Fibroblast of skin of left biceps (primary cell): ENCODE measurements at regions not wholly inside any gene's neighbourhood (a gene's known extent, or its start where the extent isn't known, plus 50 kb on each side); places are given as distances from the start of the nearest gene placed in this dataset.

Source experiments
- DNase-seq, 2 experiments: peaks; one replicate each; pipeline ENCODE4 v3.0.0-alpha.2; 2013; ENCODE audit warnings: low read depth in 2 of 2

- no peak for DNase-seq
These were observed 60.3 kb downstream of the DACT1 start for GRCh38 chr14:58697930-58698642.

- no peak for DNase-seq
These were observed 62.0 kb downstream of the DACT1 start for GRCh38 chr14:58699681-58700205.

- no peak for DNase-seq
These were observed 63.4 kb downstream of the DACT1 start for GRCh38 chr14:58701156-58701555.

DNA sequence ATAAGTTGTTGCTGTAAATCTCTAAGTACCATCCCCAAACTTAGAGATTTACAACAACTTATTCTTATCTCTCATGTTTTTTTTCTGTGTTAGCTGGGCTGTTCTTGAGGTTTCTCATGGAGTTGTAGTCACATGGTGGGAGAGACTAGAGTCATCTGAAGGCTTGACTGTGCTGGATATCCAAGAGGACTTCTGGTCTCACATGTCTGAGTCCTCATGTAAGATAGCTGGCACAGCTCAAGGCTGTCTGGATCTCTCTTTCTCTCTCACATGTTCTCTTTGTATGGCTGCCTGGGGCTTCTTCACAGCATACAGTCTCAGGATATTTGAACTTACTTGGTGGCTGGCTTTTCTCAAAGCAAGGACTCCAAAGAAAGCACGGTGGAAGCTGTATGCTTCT, 63.8 kb downstream of the DACT1 start:
- DNase-seq: no peak

GRCh38 chr14:58702441-58703160, 64.8 kb downstream of the DACT1 start:
- DNase-seq: no peak

DNA sequence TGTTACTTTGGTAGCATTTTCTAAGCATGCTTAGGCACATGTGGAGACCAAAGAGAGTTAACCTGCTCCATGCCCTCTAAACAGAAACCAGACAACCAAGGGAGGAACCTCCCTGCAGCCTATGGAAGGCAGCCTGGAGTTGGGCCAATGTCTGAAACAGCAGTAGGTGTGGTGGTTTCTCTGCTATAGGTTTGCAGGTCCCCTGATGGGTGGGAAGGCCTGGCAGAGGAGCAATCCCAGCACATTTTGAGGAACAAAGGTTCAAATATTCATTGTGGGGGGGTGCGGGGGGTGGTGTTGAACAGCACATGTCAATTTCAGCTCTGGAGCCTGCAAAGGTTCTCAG, 65.4 kb downstream of the DACT1 start:
- DNase-seq: no peak

DNA sequence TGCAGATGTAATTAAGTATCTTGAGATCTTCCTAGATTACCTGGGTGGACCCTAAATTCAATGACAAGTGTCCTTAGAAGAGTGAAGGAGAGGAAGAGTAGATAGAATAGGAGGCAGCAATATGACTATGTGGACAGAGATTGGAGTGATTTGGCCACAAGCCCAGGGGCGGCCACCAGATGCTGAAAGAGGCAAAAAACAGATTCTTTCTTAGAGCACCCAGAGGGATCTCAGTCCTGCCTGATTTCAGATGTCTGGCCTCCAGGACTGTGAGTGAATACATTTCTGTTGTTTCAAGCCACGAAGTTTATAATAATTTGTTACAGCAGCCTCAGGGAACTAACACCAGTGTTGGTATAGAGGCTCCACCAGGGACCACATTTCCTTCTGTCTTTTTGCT, 67.3 kb downstream of the DACT1 start:
- DNase-seq: peak in 1 of 2 experiments; percentile 21

GRCh38 chr14:58707949-58708348, 70.2 kb downstream of the DACT1 start:
- no peak for DNase-seq

- no peak for DNase-seq
These were observed 72.2 kb downstream of the DACT1 start for GRCh38 chr14:58709949-58710348.

DNA sequence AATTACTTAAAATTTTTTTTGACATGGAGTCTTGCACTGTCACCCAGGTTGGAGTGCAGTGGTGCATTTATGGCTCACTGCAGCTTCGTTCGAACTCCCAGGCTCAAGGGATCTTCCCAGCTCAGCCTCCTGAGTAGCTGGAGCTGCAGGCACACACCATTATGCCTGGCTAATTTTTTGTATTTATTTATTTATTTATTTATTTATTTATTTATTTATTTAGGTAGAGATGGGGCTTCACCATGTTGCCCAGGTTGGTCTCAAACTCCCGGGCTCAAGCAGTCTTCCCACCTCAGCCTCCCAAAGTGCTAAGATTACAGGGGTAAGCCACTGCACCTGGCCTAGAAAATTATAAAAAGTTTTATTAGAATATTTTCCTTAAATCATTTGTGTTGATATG, 73.6 kb downstream of the DACT1 start:
- DNase-seq: no peak

DNA sequence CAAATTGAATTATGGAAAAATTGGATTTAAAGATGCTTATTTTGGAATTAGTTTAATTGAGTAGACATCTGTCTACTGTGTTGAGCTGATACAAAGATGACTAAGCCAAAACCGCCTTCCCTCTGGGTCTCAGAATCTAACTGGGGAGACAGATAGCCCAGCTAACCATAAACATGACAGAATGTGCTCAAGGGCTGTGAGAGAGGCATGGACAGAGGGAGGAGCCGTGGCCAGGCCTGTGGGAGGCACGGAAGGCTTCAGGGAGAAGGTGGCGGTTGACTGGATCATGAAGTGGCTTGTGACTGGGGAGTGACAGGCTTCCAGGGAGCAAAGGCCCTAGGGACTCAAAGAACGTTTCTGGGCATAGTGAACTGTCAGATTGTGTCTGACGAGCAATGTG, 74.6 kb downstream of the DACT1 start:
- no peak for DNase-seq

GRCh38 chr14:58713677-58714076, 75.9 kb downstream of the DACT1 start:
- DNase-seq: no peak

- no peak for DNase-seq
These were observed 78.9 kb downstream of the DACT1 start for GRCh38 chr14:58716706-58717105.

DNA sequence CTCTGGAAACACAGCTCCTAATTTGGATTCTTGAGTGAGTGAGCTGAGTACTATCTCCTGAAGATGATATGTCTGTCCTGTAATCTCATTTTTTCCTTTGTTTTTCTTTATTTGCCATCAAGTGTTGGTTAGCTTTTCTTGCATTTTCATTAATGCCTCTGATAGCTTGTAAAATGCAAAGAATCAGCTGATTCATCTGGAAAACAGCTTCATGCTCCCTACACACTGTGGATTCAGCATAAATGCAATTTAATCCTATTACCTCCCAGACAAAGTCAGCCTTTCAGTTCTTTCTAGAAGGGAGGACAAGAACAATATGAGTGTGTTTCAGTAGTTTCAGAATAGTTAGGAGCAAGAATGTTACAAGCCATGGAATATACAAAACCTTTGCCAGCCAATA, 79.4 kb downstream of the DACT1 start:
- DNase-seq: no peak

- no peak for DNase-seq
These were observed 80.1 kb downstream of the DACT1 start for GRCh38 chr14:58717813-58718212.

GRCh38 chr14:58718226-58719205, 80.8 kb downstream of the DACT1 start:
- no peak for DNase-seq

DNA sequence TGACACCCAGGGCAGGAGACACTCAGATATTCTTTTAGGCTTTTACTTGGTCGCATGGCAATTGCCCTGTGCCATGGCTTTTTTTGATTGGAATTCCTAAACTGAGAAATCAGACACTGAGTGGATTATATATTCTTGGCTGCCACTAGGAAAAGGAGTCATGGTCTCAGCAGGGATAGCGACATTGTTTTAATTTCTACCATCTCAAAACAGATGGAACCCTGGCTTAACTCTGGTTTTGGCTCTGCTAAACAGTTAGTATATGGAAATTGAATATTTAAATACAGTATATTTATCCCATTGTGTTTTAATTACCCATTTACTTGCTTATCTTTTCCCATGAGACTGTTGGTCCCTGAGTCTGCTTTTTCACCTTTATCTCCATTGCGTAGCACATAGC, 84.0 kb downstream of the DACT1 start:
- no peak for DNase-seq

GRCh38 chr14:58722441-58722840, 84.7 kb downstream of the DACT1 start:
- no peak for DNase-seq

DNA sequence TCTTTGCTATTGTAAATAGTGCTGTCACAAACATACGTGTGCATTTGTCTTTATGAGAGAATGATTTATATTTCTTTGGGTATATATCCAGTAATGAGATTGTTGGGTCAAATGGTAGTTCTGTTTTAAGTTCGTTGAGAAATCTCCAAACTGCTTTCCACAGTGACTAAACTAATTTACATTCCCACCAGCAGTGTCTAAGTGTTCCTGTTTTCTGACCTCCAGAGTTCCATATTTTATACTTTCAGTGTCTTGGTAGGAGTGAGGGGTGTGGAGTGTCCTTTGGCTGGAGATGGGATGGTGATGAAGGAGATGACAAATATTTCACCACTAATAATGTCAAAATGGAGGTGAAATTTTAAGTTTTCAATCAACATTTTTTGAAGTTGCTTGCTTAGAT, 86.4 kb downstream of the DACT1 start:
- no peak for DNase-seq

DNA sequence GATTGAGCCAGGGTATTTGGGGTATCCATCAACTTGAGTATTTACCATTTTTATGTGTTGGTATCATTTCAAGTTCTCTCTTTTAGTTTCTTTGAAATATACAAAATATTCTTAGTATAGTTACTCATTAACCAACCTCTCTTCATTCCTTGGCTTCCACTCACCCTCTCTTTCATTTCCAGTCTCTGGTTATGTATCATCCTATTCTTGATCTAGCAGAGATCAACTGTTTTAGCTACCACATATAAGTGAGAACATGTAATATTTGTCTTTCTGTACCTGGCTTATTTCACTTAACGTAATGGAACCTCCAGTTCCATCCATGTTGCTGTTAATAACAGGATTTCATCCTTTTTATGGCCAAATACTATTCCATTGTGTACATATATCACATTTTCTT, 86.9 kb downstream of the DACT1 start:
- no peak for DNase-seq

GRCh38 chr14:58725226-58725625, 87.5 kb downstream of the DACT1 start:
- DNase-seq: no peak

GRCh38 chr14:58725871-58726270, 88.1 kb downstream of the DACT1 start:
- no peak for DNase-seq
